Skin epidermis (tissue), 12 donors: ENCODE measurements at regions not wholly inside any gene's neighbourhood (a gene's known extent, or its start where the extent isn't known, plus 50 kb on each side); places are given as distances from the start of the nearest gene placed in this dataset.
"Not testable (repeated sequence)": the region's sequence is repeated elsewhere in the genome, so short reads cannot be mapped to it uniquely, and the experiment has no call there.

Source experiments
- H3K27ac ChIP-seq, 21 experiments: fragments of 200-600 bp; sonication (generic) in 11 of 21; one replicate each; pipeline ENCODE4 v1.5.0; 2020; ENCODE audit warnings: mild to moderate bottlenecking in 3 of 21, inconsistent platforms in 2 of 21, moderate library complexity in 2 of 21
- H3K4me3 ChIP-seq, 7 experiments: fragments of 200-600 bp; sonication (generic) in 2 of 7; one replicate each; pipeline ENCODE4 v1.5.0; 2020; ENCODE audit warnings: inconsistent platforms in 2 of 7, mild to moderate bottlenecking in 2 of 7, moderate library complexity in 1 of 7

DNA sequence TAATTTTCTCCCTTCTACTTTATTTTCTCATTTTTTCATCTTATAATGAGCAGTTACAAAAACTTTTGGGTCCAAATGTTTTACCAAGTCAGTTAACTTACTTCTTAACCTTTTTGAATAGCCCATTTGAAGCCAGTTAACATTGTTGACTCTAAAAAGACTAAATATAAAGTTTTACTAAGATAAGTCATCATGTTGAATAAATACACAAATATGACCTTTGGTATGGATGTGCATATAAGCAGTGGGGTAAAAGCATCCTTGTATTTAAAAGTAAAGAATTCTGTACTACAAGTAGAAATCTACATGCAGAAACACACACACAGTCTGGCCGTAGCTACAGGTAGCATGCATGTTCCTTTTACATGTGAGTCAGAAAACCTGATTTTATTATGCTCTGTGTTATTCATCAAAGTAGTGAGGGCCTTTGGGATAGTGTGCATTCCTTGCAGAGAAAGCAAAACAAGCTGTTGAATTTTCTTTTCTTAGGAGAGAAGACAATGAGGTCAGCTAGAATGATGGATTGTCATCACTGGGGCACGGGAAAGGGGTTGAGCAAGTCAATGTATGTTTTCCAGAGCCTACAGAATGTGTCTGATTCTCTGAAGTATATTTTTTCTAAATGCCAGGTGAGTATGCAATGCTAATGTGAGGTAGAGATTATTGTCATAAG is 533.2 kb upstream of the AGA start:
- H3K4me3 ChIP-seq, result no peak overlapping the region
- H3K27ac ChIP-seq, result no peak overlapping the region

DNA sequence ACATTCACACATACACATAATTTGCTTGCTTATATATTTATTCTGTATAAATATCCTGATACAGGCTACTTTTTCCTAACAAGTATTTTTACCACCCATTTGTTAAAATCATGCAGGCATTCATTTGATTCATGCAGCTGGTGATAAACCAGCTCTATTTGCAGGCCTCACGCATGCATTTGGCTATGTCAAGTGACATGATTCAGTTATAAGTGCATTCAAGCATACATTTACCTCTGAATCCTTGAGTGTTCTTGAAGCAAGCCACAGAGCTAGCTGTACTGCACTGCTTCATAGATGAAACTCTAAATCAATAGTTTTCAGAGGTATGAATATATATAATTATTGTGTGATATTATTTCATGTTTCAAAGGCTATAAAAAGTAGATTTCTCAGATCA is 544.0 kb upstream of the AGA start:
- Histone ChIP-seq H3K27ac (no peak overlapping the region), H3K4me3 (no peak overlapping the region)

DNA sequence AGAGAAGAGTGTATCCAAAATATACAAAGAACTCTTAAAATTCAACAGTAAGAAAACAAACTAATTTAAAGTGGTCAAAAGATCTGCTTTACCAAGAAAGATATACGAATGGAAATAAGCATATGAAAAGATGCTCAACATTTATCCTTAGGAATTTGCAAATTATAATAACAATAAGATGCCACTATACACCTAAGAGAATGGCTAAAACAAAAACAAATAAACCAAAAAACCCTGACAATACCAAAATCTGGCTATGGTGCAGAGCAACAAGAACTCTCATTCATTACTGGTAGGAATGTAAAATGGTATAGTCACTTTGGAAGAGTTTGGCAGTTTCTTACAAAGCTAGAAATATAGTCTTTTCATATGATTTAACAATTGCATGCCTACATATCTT is 545.7 kb upstream of the AGA start:
- no peak overlapping the region for H3K27ac ChIP-seq
- H3K4me3 ChIP-seq, result no peak overlapping the region

DNA sequence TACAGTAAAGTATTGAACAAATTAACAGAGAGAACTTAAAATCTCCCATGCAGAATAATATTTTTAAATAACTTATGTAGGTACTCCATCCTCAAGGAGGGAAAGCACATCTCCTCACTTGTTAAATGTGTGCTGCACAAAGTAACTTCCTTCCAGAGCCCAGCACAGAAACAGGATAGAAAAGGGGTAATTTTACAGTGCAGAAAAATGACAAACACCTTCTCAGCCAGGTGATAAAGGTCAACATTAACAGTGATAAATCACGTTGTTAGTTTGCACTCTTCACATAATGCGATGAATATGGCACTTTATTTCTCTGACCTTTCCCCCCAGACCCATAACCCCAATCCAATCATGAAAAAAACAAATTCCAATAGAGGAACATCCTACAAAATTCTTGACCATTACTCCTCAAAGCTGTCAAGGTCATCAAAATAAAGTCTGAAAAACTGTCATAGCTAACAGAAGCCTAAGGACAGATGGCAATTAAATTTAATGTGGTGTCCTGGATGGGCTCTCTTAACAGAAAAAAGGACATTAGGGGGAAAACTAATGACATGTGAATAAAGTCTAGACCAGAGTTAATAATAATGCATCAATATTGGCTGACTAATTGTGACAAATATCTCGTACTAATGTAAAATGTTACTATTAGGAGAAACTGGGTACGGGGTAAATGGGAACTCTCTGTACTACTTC is 547.4 kb upstream of the AGA start:
- Histone ChIP-seq H3K27ac (no peak overlapping the region), H3K4me3 (no peak overlapping the region)

DNA sequence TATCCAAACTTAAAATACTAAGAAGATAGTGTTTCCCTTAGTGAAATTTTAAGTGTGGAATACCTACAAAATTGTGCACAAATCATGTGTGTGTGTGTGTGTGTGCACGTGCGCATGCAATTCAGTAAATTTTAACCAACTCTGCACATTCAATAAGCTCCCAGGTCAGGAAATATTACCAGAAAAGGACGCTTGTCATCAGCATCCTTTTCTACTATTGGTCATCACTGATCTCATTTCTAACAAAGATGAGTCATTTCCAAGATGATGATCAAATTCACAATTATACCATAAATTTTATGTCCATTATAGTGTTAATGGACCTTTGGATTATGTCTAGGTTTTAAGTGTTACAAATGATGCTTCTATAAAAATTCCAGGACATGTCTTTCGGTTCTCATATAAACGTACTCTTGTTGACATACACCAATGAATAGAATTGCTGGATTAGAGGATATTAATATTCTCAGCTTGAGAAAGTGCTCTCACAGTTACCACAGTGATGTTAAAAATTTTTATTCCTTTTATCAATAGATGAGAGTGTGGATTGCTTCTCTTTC is 560.9 kb upstream of the AGA start:
- Histone ChIP-seq H3K4me3 (no peak overlapping the region), H3K27ac (no peak overlapping the region)

DNA sequence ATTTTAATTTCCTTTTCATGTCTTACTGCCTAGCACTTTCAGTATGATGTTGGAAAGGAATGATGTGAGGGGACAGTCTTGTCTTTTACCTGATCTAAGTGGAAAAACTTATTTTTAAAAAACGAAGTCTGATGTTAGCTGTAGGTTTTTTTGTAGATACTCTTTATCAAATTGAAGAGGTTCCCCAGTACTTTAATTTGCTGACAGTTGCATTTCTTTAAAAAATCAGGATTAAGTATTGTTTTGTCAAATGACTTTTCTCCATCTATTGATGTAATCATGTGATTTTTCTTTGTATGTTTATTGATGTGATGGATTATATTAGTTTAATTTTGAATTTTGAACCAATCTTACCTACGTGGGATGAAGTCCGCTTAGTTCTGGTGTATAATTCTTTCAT is 568.4 kb upstream of the AGA start:
- Histone ChIP-seq H3K27ac (no peak overlapping the region), H3K4me3 (no peak overlapping the region)

DNA sequence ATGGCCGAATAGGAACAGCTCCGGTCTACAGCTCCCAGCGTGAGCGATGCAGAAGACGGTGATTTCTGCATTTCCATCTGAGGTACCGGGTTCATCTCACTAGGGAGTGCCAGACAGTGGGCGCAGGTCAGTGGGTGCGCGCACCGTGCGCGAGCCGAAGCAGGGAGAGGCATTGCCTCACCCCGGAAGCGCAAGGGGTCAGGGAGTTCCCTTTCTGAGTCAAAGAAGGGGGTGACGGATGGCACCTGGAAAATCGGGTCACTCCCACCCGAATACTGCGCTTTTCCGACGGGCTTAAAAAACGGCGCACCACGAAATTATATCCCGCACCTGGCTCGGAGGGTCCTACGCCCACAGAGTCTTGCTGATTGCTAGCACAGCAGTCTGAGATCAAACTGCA is 572.8 kb upstream of the AGA start:
- not testable (repeated sequence) for H3K4me3 ChIP-seq

DNA sequence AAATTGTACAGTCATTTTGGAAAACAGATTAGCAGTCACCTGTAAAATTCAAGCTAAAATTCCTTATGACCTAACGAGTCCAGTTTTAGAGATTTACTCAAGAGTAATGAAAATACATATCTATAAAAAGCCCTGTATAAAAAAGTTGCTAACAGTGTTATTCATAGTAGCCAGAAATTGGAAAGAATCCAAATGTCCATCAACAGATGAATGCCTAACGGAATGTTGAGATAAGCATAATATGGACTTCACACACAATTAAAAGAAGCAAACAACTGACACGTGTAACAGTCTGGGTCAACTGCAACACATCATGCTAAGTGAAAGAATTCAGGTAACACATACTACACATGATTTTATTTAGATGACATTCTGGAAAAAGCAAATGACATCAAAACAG is 584.8 kb upstream of the AGA start:
- H3K27ac ChIP-seq, result no peak overlapping the region

More for the DNA sequence above, 572.8 kb upstream of the AGA start:
- not testable (repeated sequence) for H3K27ac ChIP-seq

DNA sequence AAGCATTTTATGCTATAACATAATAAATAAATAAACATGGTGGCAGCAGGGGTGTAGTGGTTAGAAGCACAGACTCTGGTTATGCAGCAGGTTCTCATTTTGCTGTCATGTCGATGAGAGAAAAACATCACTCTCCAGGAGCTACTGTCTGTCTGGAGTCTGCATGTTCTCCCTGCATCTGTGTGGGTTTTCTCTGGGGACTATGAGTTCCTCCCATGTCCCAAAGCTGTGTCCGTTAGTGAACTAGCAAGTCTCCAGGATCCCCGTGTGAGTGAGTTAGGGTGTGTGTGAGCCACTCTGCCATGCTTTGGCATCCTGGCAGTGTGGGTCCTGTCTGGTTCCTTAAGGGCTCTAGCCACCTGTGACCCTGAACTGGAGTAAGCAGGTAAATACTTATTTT is 585.6 kb upstream of the AGA start:
- no peak overlapping the region for H3K27ac ChIP-seq
- no peak overlapping the region for H3K4me3 ChIP-seq

More for the DNA sequence above, 584.8 kb upstream of the AGA start:
- no peak overlapping the region for H3K4me3 ChIP-seq

DNA sequence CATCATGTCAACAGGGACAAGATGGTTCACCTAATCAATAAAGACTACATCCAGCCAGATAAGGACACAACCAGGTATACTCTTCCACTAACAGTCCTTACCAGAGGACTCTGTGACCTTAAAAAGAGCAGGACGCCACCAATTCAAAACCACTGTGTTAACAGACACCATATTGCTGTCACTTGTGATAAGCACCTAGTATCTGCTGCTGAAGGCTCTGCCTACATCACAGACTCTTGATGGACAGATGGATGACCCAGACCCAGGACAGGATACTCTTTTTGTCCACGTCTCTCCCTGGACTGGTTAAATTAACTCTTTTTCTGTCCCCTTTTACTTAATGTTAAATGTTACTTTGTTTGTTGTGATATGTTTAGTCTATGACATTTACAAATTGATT is 586.2 kb upstream of the AGA start:
- no peak overlapping the region for H3K27ac ChIP-seq

DNA sequence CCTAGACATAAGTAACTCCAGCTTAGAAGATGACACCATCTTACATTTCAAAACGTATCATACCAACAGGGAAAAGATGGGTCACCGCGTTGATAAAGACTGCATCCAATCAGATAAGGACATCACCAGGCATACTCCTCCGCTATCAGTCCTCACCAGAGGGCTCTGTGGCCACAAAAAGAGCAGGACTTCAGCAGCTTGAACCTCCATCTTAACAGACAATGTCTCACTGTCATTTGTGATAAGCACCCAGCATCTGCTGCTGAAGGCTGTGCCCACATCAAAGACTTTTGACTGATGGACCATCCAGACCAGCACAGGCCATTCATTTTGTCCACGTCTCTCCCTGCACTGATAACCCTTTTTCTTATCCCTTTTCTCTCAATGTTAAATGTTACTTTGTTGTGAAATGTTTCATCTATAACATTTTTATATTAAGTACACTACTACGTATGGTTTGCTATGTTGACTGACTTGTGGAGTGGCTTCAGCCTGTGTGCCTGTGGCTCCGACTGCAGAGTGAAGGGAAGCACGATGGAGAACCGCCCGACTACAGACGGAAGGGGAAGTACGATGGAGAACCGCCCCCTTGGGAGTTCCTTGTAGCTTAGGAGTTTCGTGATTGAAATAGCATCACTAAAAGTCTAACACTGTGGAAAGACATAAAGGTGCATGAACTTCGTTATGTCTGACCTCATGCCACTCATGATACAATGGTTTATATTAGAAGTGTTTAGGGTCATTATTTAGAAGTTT is 595.4 kb upstream of the AGA start:
- no peak overlapping the region for H3K27ac ChIP-seq
- no peak overlapping the region for H3K4me3 ChIP-seq

More for the DNA sequence above, 586.2 kb upstream of the AGA start:
- no peak overlapping the region for H3K4me3 ChIP-seq

DNA sequence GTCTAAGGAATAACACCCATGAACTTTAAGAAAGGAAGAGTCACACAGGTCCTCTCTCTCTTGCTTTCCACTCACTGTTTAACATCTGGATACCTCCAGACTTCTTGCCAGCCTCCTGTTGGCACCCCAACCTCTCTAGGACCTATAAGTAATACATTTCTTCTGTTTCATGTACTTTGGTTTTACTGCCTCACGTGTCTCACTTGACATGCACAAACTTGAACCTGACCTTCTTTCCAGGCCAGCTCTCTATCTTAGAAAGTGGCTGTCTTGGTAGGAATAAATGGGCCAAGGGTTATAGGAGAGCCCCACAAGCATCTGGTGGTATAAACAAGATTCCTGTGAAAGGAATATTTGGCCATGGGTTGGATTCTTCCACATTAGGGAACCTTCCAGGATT is 614.8 kb upstream of the AGA start:
- H3K27ac ChIP-seq, result no peak overlapping the region

DNA sequence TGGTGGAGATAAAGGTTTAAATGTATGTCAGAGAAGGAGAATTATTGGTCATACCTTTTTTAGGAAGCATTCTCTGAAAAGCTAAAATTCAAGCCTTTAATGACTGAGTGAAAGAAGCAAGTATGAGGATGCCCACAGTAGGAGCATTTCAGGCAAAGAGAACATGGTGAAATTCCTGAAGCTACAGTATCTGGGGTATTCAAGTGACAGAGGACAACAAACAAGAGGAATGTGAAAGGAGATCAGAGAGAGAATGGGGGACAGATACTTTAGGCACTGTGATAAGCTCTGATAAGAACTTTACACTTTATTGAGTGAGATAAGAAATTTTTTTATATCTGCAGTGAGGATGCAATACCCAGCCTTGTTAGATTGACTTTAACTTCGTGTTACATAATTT is 621.3 kb upstream of the AGA start:
- Histone ChIP-seq H3K27ac (no peak overlapping the region), H3K4me3 (no peak overlapping the region)

More for the DNA sequence above, 614.8 kb upstream of the AGA start:
- H3K4me3 ChIP-seq, result no peak overlapping the region

DNA sequence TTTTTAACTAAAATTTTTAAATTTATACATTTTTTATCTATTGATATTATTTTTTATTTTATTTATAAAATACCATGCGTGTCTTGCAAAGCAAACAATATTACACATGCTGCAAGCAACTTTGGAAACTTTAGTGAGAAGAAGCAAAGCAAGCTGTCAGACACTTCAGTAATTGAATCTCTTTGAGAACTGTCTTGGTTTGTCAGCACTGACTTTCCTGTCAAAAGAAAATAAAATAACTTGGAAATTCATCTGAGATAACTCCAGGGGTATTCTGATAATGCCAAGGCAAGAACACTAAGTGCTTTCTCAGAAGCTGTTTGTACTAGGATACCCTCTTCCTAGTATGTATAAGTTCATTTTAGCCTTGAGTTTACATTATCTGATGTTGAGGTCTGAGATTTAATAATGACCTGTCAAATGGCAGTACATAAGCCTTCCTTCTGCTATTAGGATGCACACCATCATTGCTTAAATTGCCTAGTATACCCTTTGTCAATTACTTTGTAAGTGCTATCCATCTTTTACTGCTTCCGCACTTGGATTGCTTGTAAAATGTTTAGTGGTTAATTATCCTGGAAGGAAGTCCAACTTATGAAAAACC is 624.2 kb upstream of the AGA start:
- Histone ChIP-seq H3K4me3 (no peak overlapping the region), H3K27ac (no peak overlapping the region)

DNA sequence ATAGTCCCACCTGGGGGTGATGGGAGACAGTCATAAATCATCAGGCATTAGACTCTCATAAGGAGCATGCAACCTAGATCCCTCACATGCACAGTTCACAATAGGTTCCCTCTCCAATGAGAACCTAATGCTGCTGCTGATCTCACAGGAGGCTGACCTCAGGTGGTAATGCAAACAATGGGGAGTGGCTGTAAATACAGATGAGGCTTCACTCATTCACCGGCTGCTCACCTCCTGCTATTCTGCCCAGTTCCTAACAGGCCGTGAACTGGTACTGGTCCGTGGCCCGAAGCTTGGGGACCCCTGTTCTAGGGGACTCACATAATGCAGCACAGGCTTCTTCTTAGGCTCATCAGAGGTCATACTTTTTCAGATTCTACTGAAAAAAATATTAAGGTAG is 625.9 kb upstream of the AGA start:
- H3K27ac ChIP-seq, result no peak overlapping the region

DNA sequence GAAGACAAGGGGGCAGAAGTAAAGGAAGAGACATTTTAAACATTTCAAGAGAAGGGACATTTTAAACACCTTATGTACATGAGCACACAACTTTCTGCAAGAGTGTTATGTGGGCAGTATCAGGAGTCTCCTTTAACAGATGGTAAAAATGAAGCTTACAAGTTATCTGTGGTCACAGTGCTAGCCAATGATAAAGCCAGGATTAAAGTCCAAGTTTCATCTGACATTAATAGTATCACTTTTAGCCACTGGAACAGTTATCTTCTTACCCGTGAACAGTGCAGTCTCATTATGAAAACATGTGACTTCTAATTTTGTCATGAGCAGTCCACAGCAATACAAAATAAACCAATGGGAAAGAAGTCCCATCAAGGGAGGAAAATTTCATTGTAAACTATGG is 627.9 kb upstream of the AGA start:
- Histone ChIP-seq H3K27ac (no peak overlapping the region), H3K4me3 (no peak overlapping the region)

More for the DNA sequence above, 625.9 kb upstream of the AGA start:
- no peak overlapping the region for H3K4me3 ChIP-seq

DNA sequence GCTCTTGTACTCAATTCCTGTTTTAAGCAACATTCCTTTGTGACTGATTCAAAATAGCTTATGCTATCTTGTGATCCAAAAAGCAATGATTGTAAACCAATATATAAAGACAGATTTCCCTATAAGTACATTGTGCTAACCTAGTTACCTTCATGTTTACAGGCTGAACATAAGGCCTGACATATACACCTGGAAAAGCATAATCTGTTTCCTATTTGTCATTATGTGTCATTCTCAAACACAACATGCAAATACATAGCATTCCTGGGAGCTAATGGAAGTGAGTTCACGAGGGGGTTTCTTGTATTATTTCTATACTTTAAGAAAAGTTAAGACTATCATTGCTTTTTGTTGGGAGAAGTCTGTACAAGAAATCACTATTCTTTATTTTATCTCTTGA is 638.1 kb upstream of the AGA start:
- no peak overlapping the region for H3K27ac ChIP-seq
- no peak overlapping the region for H3K4me3 ChIP-seq

DNA sequence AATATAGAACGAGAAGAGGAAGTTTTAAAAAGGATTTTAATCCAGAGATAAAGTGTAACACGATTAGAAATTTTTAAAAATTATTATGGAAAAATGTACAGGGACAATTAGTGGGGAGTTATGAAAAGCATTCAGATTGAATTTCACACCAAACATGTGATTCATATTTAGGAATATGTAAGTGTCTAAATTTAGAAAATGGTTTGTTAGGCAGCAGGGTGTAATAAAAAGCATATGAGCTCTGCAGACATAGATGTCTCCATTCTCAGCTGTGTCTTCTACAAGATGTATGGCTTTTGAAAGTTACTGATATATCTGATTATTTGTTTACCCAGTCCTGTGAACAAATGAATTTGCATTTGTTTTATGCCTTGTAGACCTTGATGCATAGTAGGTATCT is 638.9 kb upstream of the AGA start:
- Histone ChIP-seq H3K4me3 (no peak overlapping the region), H3K27ac (no peak overlapping the region)

DNA sequence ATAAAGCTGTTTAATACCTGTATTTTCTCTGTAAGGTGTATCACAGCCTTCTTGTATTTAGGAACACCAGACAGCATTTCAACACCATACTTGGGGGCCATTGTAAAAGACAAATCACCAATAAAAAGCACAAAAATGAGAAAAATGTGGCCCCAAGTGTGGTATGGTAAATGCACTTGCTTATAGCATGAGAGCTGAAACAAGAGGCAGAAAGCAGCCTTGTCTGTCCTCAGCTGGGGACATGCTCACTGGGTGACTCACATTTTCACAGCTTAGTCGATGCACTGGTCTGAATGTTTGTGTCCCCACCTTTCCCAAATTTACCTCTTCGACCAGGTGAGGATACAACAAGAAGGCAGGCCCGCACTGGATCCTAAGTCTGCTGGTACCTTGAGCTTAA is 639.7 kb upstream of the AGA start:
- Histone ChIP-seq H3K27ac (no peak overlapping the region), H3K4me3 (no peak overlapping the region)

DNA sequence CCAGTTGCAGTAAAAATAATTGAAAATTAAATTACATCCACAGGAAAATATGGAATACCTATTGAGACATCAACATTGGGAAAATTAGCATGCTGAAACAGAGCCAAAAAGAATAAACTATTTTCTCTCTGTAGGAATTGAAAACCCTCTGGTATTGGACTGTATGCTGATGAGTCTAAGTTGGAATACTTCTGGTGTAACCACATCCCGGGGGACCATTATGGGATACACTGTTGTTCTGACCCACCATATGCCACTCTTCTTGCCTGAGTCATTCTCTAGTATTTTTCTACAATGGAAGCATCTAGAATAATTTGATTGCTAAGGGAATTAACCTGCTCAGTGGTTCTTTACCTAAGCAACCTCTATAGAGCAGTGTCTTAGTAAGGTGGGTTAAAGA is 640.7 kb upstream of the AGA start:
- H3K4me3 ChIP-seq, result no peak overlapping the region
- H3K27ac ChIP-seq, result no peak overlapping the region
